ENCODE measurements at regions not wholly inside any gene's neighbourhood (a gene's known extent, or its start where the extent isn't known, plus 50 kb on each side); places are given as distances from the start of the nearest gene placed in this dataset.

DNA sequence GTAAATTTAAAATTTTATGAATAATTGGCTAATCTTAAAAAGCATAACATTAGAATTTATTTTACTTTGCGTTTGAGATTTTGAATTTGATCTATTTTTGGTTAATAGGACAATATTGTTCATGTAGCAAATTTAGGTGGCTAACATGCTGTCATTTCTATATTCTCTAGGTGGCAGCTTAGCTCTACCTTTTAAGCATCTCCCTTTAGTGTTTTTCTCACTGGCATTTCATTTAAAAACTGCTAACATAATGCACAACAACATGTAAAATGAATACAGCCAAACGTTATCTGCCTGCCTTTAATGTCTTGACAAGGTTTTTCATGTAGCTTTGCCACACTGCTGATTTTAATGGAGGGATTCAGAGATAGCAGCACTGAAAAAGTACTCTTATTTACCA is 272.4 kb upstream of the FBXO33 start:
- Histone ChIP-seq H3K4me2 (no peak overlapping the region), H3K4me1 (no peaks in the 10 kb centered on the region), H3K4me3 (no peak overlapping the region), H3K27ac (no peak overlapping the region), H3K9me3 (no peaks in the 10 kb centered on the region)
- TF ChIP-seq GATA3 (IDR thresholded peaks at IDR 0.05; ENCODE audit: borderline replicate concordance): no peak
- TF ChIP-seq, protein P1, sequence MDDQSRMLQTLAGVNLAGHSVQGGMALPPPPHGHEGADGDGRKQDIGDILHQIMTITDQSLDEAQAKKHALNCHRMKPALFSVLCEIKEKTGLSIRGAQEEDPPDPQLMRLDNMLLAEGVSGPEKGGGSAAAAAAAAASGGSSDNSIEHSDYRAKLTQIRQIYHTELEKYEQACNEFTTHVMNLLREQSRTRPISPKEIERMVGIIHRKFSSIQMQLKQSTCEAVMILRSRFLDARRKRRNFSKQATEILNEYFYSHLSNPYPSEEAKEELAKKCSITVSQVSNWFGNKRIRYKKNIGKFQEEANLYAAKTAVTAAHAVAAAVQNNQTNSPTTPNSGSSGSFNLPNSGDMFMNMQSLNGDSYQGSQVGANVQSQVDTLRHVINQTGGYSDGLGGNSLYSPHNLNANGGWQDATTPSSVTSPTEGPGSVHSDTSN (IDR thresholded peaks at IDR 0.05): no peak
- TF ChIP-seq BCL3 (IDR thresholded peaks at IDR 0.05): no peak
- TF ChIP-seq ZSCAN20 (CRISPR knock-in tag; IDR thresholded peaks at IDR 0.05): no peak
- no peak for TF ChIP-seq POLR2A (IDR thresholded peaks at IDR 0.05; ENCODE audit: low read length)
- no peak for TF ChIP-seq FOSB (CRISPR knock-in tag; IDR thresholded peaks at IDR 0.05)
- no peak for TF ChIP-seq EHF (CRISPR knock-in tag; IDR thresholded peaks at IDR 0.05)
- TF ChIP-seq TP53 (CRISPR knock-in tag; IDR thresholded peaks at IDR 0.05): no peak
- TF ChIP-seq, protein P2, sequence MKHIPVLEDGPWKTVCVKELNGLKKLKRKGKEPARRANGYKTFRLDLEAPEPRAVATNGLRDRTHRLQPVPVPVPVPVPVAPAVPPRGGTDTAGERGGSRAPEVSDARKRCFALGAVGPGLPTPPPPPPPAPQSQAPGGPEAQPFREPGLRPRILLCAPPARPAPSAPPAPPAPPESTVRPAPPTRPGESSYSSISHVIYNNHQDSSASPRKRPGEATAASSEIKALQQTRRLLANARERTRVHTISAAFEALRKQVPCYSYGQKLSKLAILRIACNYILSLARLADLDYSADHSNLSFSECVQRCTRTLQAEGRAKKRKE (CRISPR knock-in tag; IDR thresholded peaks at IDR 0.05; ENCODE audit: low read depth): no peak
- no peak for TF ChIP-seq EHMT2 (IDR thresholded peaks at IDR 0.05; ENCODE audit: low read depth)
- TF ChIP-seq CHD2 (IDR thresholded peaks at IDR 0.05; ENCODE audit: low read length, partially characterized antibody): no peak
- ChIA-PET POLR2A (no interaction called here), CTCF (no interaction called here)
- WGBS (ENCODE audit: missing lambda C conversion rate): 0% methylated on average over 2 of the region's 2 CpGs
- ATAC-seq: no peak
- no peak for DNase-seq (ENCODE audit: low read depth in 1 of 2, low spot score in 1 of 2)
- FAIRE-seq: no peak

DNA sequence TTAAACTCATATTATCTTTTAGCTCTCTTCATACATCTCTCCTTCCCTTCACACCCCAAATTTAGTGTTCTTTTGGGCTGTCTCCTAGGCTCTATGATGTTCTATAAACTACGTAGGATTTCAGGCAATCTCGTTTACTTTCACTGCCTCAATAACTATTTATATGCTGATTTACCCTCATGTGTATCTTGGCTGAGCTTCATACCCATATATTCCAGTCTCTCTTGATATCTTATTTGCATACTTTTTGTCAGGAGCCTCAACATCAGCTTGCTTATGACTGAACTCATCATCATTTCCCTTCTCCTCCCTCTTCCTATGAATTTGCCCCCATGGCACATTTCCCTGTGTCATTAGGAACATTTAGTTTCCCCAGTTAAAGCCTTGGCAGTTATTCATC is 262.1 kb upstream of the FBXO33 start:
- Histone ChIP-seq H3K27ac (no peak overlapping the region), H3K9me3 (no peaks in the 10 kb centered on the region), H3K4me3 (no peak overlapping the region), H3K4me1 (no peaks in the 10 kb centered on the region), H3K4me2 (no peak overlapping the region)
- 3% methylated on average over 2 of the region's 2 CpGs for WGBS (ENCODE audit: missing lambda C conversion rate)
- ChIA-PET CTCF (no interaction called here), POLR2A (no interaction called here)
- TF ChIP-seq CHD4 (IDR thresholded peaks at IDR 0.05; ENCODE audit: borderline replicate concordance) (no peak), SMC3 (IDR thresholded peaks at IDR 0.05) (no peak), CBX8 (IDR thresholded peaks at IDR 0.05) (no peak), HES2 (IDR thresholded peaks at IDR 0.05) (no peak), RNF2 (IDR thresholded peaks at IDR 0.05; ENCODE audit: borderline replicate concordance, low read depth) (no peak), JUNB (IDR thresholded peaks at IDR 0.05) (no peak), MYC (IDR thresholded peaks at IDR 0.05; ENCODE audit: borderline replicate concordance, low read length) (no peak)
- TF ChIP-seq, protein P3, sequence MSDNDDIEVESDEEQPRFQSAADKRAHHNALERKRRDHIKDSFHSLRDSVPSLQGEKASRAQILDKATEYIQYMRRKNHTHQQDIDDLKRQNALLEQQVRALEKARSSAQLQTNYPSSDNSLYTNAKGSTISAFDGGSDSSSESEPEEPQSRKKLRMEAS (IDR thresholded peaks at IDR 0.05): no peak
- ATAC-seq (no peak), FAIRE-seq (no peak), DNase-seq (ENCODE audit: low read depth in 1 of 2, low spot score in 1 of 2) (no peak)

GRCh38 chr14:39683691-39684260 is 251.5 kb upstream of the FBXO33 start:
- no peak overlapping the region for H3K4me2 ChIP-seq

More at GRCh38 chr14:39683691-39684260, 251.5 kb upstream of the FBXO33 start:
- 2% methylated on average over 3 of the region's 3 CpGs for WGBS (ENCODE audit: missing lambda C conversion rate)
- Histone ChIP-seq H3K27ac (no peak overlapping the region), H3K4me3 (no peak overlapping the region), H3K9me3 (no peaks in the 10 kb centered on the region), H3K4me1 (no peaks in the 10 kb centered on the region)
- ATAC-seq (no peak), DNase-seq (ENCODE audit: low read depth in 1 of 2, low spot score in 1 of 2) (no peak), FAIRE-seq (no peak)
- POLR2A ChIA-PET: no interaction called here
- CTCF ChIA-PET: no interaction called here
- TF ChIP-seq FOSB (CRISPR knock-in tag; IDR thresholded peaks at IDR 0.05): no peak
- no peak for TF ChIP-seq NPAS2 (CRISPR knock-in tag; IDR thresholded peaks at IDR 0.05; ENCODE audit: borderline replicate concordance)
- no peak for TF ChIP-seq ZSCAN20 (CRISPR knock-in tag; IDR thresholded peaks at IDR 0.05)
- TF ChIP-seq HOXA7 (CRISPR knock-in tag; IDR thresholded peaks at IDR 0.05): no peak
- TF ChIP-seq JUNB (IDR thresholded peaks at IDR 0.05): no peak
- no peak for TF ChIP-seq ZC3H11A (IDR thresholded peaks at IDR 0.05)
- no peak for TF ChIP-seq PHF8 (IDR thresholded peaks at IDR 0.05; ENCODE audit: borderline replicate concordance, low read depth)
- no peak for TF ChIP-seq EHF (CRISPR knock-in tag; IDR thresholded peaks at IDR 0.05)
- TF ChIP-seq HOXB13 (CRISPR knock-in tag; IDR thresholded peaks at IDR 0.05; ENCODE audit: low read depth): no peak
- TF ChIP-seq MYC (IDR thresholded peaks at IDR 0.05; ENCODE audit: borderline replicate concordance, low read length): no peak
- TF ChIP-seq, protein P2 (CRISPR knock-in tag; IDR thresholded peaks at IDR 0.05; ENCODE audit: low read depth): no peak

Data from A549 (cell line).